Neuronal stem cell (in vitro differentiated cells): ENCODE measurements at regions not wholly inside any gene's neighbourhood (a gene's known extent, or its start where the extent isn't known, plus 50 kb on each side); places are given as distances from the start of the nearest gene placed in this dataset.

ENCODE experiments used
- DNase-seq: peaks from one replicate; pipeline ENCODE4 v3.0.0-alpha.2; 2013; ENCODE audit warnings: low spot score
- H2AFZ ChIP-seq: one replicate; pipeline ENCODE4 v1.6.1; 2013; ENCODE audit warnings: mild to moderate bottlenecking, low read length, inconsistent platforms
- H2AK5ac ChIP-seq: 2 replicates; pipeline ENCODE4 v1.6.1; 2013; ENCODE audit warnings: low read depth, mild to moderate bottlenecking, inconsistent platforms, low read length, moderate library complexity, mixed read lengths
- H2BK120ac ChIP-seq: 2 replicates; pipeline ENCODE4 v1.6.1; 2013; ENCODE audit warnings: low read depth, mild to moderate bottlenecking, inconsistent platforms, low read length, moderate library complexity, mixed read lengths
- H2BK12ac ChIP-seq: one replicate; pipeline ENCODE4 v1.6.1; 2013; ENCODE audit warnings: low read length, inconsistent platforms
- H2BK15ac ChIP-seq: 2 replicates; pipeline ENCODE4 v1.6.1; 2013; ENCODE audit warnings: mild to moderate bottlenecking, low read length, inconsistent platforms, mixed read lengths
- H2BK5ac ChIP-seq: one replicate; pipeline ENCODE4 v1.6.1; 2013; ENCODE audit warnings: inconsistent platforms, mild to moderate bottlenecking, low read length, moderate library complexity
- H3K14ac ChIP-seq: one replicate; pipeline ENCODE4 v1.6.1; 2013; ENCODE audit warnings: low read length, inconsistent platforms
- H3K18ac ChIP-seq: 2 replicates; pipeline ENCODE4 v1.6.1; 2013; ENCODE audit warnings: low read length, inconsistent platforms
- H3K23ac ChIP-seq: 2 replicates; pipeline ENCODE4 v1.6.1; 2013; ENCODE audit warnings: low read depth, mild to moderate bottlenecking, mixed read lengths, low read length, inconsistent platforms; ENCODE audit not compliant: poor library complexity
- H3K27ac ChIP-seq: replicated peaks from 3 replicates; pipeline ENCODE4 v1.5.1; 2013; ENCODE audit warnings: low read length, inconsistent platforms
- H3K27me3 ChIP-seq, 3 experiments: 2 replicates each; pipeline ENCODE4 v1.6.1; 2013; ENCODE audit warnings: low read length in 3 of 3, mild to moderate bottlenecking in 2 of 3, inconsistent platforms in 1 of 3, low read depth in 1 of 3, mixed read lengths in 1 of 3, moderate library complexity in 1 of 3; ENCODE audit not compliant: control insufficient read depth in 3 of 3, insufficient read depth in 3 of 3
- H3K36me3 ChIP-seq, 2 donors: replicated peaks in 1 of 2; 2 replicates each; pipeline ENCODE4 v1.6.1; 2013; ENCODE audit warnings: low read length in 2 of 2; ENCODE audit not compliant: control insufficient read depth in 2 of 2, insufficient read depth in 2 of 2
- H3K4ac ChIP-seq: 2 replicates; pipeline ENCODE4 v1.6.1; 2013; ENCODE audit warnings: inconsistent platforms, mild to moderate bottlenecking, low read length, moderate library complexity
- H3K4me1 ChIP-seq, 2 donors: 1 replicate in 1 of 2; 2 replicates in 1 of 2; pipeline ENCODE4 v1.6.1; 2013; ENCODE audit warnings: low read length in 2 of 2, low read depth in 1 of 2; ENCODE audit not compliant: control insufficient read depth in 2 of 2, insufficient read depth in 1 of 2
- H3K4me2 ChIP-seq: one replicate; pipeline ENCODE4 v1.6.1; 2013; ENCODE audit warnings: mild to moderate bottlenecking, low read length, inconsistent platforms; ENCODE audit not compliant: insufficient read depth, poor library complexity, severe bottlenecking
- H3K4me3 ChIP-seq, 2 donors: 2 replicates each; pipeline ENCODE4 v1.5.1; 2013; ENCODE audit warnings: low read length in 2 of 2, mild to moderate bottlenecking in 2 of 2, inconsistent platforms in 1 of 2, moderate library complexity in 1 of 2
- H3K79me1 ChIP-seq: one replicate; pipeline ENCODE4 v1.6.1; 2013; ENCODE audit warnings: low read depth, mild to moderate bottlenecking, inconsistent platforms, low read length, moderate library complexity
- H3K9ac ChIP-seq: one replicate; pipeline ENCODE4 v1.6.1; 2013; ENCODE audit warnings: mild to moderate bottlenecking, low read depth, low read length, inconsistent platforms; ENCODE audit not compliant: poor library complexity
- H3K9me3 ChIP-seq, 2 donors: replicated peaks in 1 of 2; 2 replicates each; pipeline versions ENCODE3 to v1.6.1; 2013; ENCODE audit warnings: low read length in 2 of 2, mild to moderate bottlenecking in 2 of 2, inconsistent platforms in 1 of 2, low read depth in 1 of 2, mixed read lengths in 1 of 2, moderate library complexity in 1 of 2; ENCODE audit not compliant: control insufficient read depth in 2 of 2, insufficient read depth in 1 of 2
- H4K8ac ChIP-seq: one replicate; pipeline ENCODE4 v1.6.1; 2013; ENCODE audit warnings: low read depth, mild to moderate bottlenecking, inconsistent platforms, low read length, moderate library complexity
- H4K91ac ChIP-seq: one replicate; pipeline ENCODE4 v1.6.1; 2013; ENCODE audit warnings: low read length, low read depth, mild to moderate bottlenecking, inconsistent platforms; ENCODE audit not compliant: poor library complexity
- WGBS, 2 donors: extraction: QIAGEN DNeasy Blood & Tissue Kit; methylation state at CpG; one replicate each; pipeline ENCODE4 v1.1.7; 2013; ENCODE audit warnings: missing lambda C conversion rate in 2 of 2, mixed read lengths in 1 of 2; ENCODE audit not compliant: insufficient read length in 2 of 2, insufficient replicate concordance in 1 of 2; ENCODE audit errors: extremely low coverage in 2 of 2; 5-methylcytosine and 5-hydroxymethylcytosine counted together

GRCh38 chr10:112057072-112057471 lies 126.5 kb downstream of the GPAM start:
- Histone ChIP-seq H2BK15ac (no peak overlapping the region), H3K36me3 (no peaks in the 10 kb centered on the region), H3K9me3 (no peaks in the 10 kb centered on the region), H3K4me2 (no peak overlapping the region), H3K27me3 (no peaks in the 10 kb centered on the region), H3K14ac (no peak overlapping the region), H2BK120ac (no peak overlapping the region), H2BK12ac (no peak overlapping the region), H3K23ac (no peak overlapping the region), H4K91ac (no peak overlapping the region), H3K9ac (no peak overlapping the region), H3K4ac (no peak overlapping the region), H2AK5ac (no peak overlapping the region), H3K18ac (no peak overlapping the region), H3K79me1 (no peaks in the 10 kb centered on the region), H2BK5ac (no peak overlapping the region), H4K8ac (no peak overlapping the region), H3K4me1 (no peaks in the 10 kb centered on the region), H2AFZ (no peak overlapping the region), H3K4me3 (no peak overlapping the region), H3K27ac (no peak overlapping the region)
- no CpG with 5 or more reads among the region's 2 CpGs for WGBS, 2 donors
- DNase-seq, result no peak

GRCh38 chr10:112059220-112059619 lies 124.3 kb downstream of the GPAM start:
- Histone ChIP-seq H3K4me2 (no peak overlapping the region), H3K14ac (no peak overlapping the region), H3K9ac (no peak overlapping the region), H3K23ac (no peak overlapping the region), H2BK5ac (no peak overlapping the region), H3K4me3 (no peak overlapping the region), H3K9me3 (no peaks in the 10 kb centered on the region), H3K27me3 (no peaks in the 10 kb centered on the region), H3K4me1 (no peaks in the 10 kb centered on the region), H3K4ac (no peak overlapping the region), H3K27ac (no peak overlapping the region), H3K36me3 (no peaks in the 10 kb centered on the region), H2BK15ac (no peak overlapping the region), H3K79me1 (no peaks in the 10 kb centered on the region), H2BK12ac (no peak overlapping the region), H2AFZ (no peak overlapping the region), H4K91ac (no peak overlapping the region), H3K18ac (no peak overlapping the region), H2BK120ac (no peak overlapping the region), H4K8ac (no peak overlapping the region), H2AK5ac (no peak overlapping the region)
- no peak for DNase-seq
- WGBS, 2 donors, result no CpG with 5 or more reads among the region's 6 CpGs

GRCh38 chr10:112071596-112072133 lies 111.9 kb downstream of the GPAM start:
- H2AK5ac ChIP-seq, result no peak overlapping the region
- no peaks in the 10 kb centered on the region for H3K9me3 ChIP-seq
- H4K8ac ChIP-seq, result no peak overlapping the region
- WGBS, 2 donors, result no CpG with 5 or more reads among the region's 2 CpGs
- no peak overlapping the region for H3K27ac ChIP-seq
- H2AFZ ChIP-seq, result no peak overlapping the region
- no peak overlapping the region for H3K14ac ChIP-seq
- H3K27me3 ChIP-seq, result no peaks in the 10 kb centered on the region
- no peak overlapping the region for H3K4me3 ChIP-seq
- no peak overlapping the region for H3K4me2 ChIP-seq
- no peak overlapping the region for H3K18ac ChIP-seq
- no peak overlapping the region for H3K9ac ChIP-seq
- no peak overlapping the region for H3K4ac ChIP-seq
- H3K4me1 ChIP-seq, result no peaks in the 10 kb centered on the region
- no peak overlapping the region for H3K23ac ChIP-seq
- DNase-seq, result no peak
- H2BK12ac ChIP-seq, result no peak overlapping the region
- no peaks in the 10 kb centered on the region for H3K79me1 ChIP-seq
- no peak overlapping the region for H4K91ac ChIP-seq
- H3K36me3 ChIP-seq, result no peaks in the 10 kb centered on the region
- no peak overlapping the region for H2BK15ac ChIP-seq
- H2BK120ac ChIP-seq, result no peak overlapping the region
- H2BK5ac ChIP-seq, result no peak overlapping the region

GRCh38 chr10:112078003-112078402 lies 105.6 kb downstream of the GPAM start:
- H3K14ac ChIP-seq, result no peak overlapping the region
- H2BK5ac ChIP-seq, result no peak overlapping the region
- H2AK5ac ChIP-seq, result no peak overlapping the region
- H3K4ac ChIP-seq, result no peak overlapping the region
- H4K8ac ChIP-seq, result no peak overlapping the region
- H3K18ac ChIP-seq, result no peak overlapping the region
- WGBS, 2 donors, result no CpG with 5 or more reads among the region's 1 CpG
- peaks cover 0 to 6% (median 0%) of the 10 kb centered on the region in 3 experiments for H3K27me3 ChIP-seq
- no peaks in the 10 kb centered on the region for H3K9me3 ChIP-seq
- H3K79me1 ChIP-seq, result no peaks in the 10 kb centered on the region
- DNase-seq, result no peak
- no peak overlapping the region for H2BK12ac ChIP-seq
- no peak overlapping the region for H2BK15ac ChIP-seq
- peaks cover 0 to 8% of the 10 kb centered on the region in 2 donors for H3K4me1 ChIP-seq
- no peak overlapping the region for H4K91ac ChIP-seq
- no peak overlapping the region for H3K4me3 ChIP-seq
- H3K4me2 ChIP-seq, result no peak overlapping the region
- no peak overlapping the region for H2BK120ac ChIP-seq
- no peak overlapping the region for H2AFZ ChIP-seq
- H3K9ac ChIP-seq, result no peak overlapping the region
- H3K27ac ChIP-seq, result no peak overlapping the region
- no peaks in the 10 kb centered on the region for H3K36me3 ChIP-seq
- H3K23ac ChIP-seq, result no peak overlapping the region
